Heart left ventricle (tissue), 13 donors: ENCODE measurements at regions not wholly inside any gene's neighbourhood (a gene's known extent, or its start where the extent isn't known, plus 50 kb on each side); places are given as distances from the start of the nearest gene placed in this dataset.

Experiments used
- CTCF ChIP-seq, 12 donors: fragments of 200-600 bp; sonication (generic) in 4 of 12; IDR thresholded peaks; one replicate each; pipeline versions ENCODE4 v1.5.0 to v1.8.0; 2018 to 2022; ENCODE audit warnings: antibody characterized with exemption in 12 of 12, mild to moderate bottlenecking in 5 of 12
- POLR2A ChIP-seq, 2 donors: fragments of 450-650 bp; IDR thresholded peaks; one replicate each; pipeline ENCODE4 v1.6.1; 2017; ENCODE audit warnings: antibody characterized with exemption in 2 of 2, mild to moderate bottlenecking in 2 of 2, moderate library complexity in 2 of 2
- donor health status: ischemic (EF 13 %, LVEDD 7.1; RV severe dilation, severe dysfunction).
- donor health status: DM: no; HTN: yes; CAD: no.
- donor health status: DM: no; HTN: no; CAD: no.
- donor health status: ischemic (EF 25% LVEDD 6.9; RV normal size, moderate dysfunction).
- donor health status: ischemic (EF 25% LVEDD 5.7; RV mildly dilated, moderate dysfunction).
- donor health status: ischemic (EF 35%, LVEDD 5.7; RV mildly dilated, moderate dysfunction).
- donor health status: nonischemic (EF 11% LVEDD 7.7; RV severe dilation, severe dysfunction).
- donor health status: DM: yes; HTN: yes; CAD: no.
- donor health status: PGD.
- donor health status: ischemic (EF 29% LVEDD 5.4; RV normal size, mild dysfunction).
- donor health status: nonischemic (EF 23%, LVEDD 6.1; RV moderate dilation, normal function).

- TF ChIP-seq CTCF (IDR thresholded peaks at IDR 0.05): no peak
- TF ChIP-seq POLR2A (IDR thresholded peaks at IDR 0.05): no peak
Measured at GRCh38 chr2:183232161-183232865, 108.1 kb downstream of the NUP35 start.
